Vagina (tissue), 2 donors: ENCODE measurements at regions not wholly inside any gene's neighbourhood (a gene's known extent, or its start where the extent isn't known, plus 50 kb on each side); places are given as distances from the start of the nearest gene placed in this dataset.

ENCODE experiments used
- POLR2A ChIP-seq, 2 donors: fragments of 450-650 bp; IDR thresholded peaks; one replicate each; pipeline ENCODE4 v1.6.1; 2017; ENCODE audit warnings: antibody characterized with exemption in 2 of 2, mild to moderate bottlenecking in 2 of 2, moderate library complexity in 2 of 2
- POLR2AphosphoS5 ChIP-seq, 2 donors: sonication (generic); formaldehyde crosslinking; IDR thresholded peaks; one replicate each; pipeline ENCODE4 v1.9.0; 2017; ENCODE audit warnings: antibody characterized with exemption in 2 of 2, mild to moderate bottlenecking in 2 of 2, low read depth in 1 of 2; ENCODE audit not compliant: insufficient read depth in 1 of 2
- TF ChIP-seq, protein P1 (sequence below), 3 experiments: fragments of 450-650 bp in 2 of 3; fragments of 200-600 bp in 1 of 3; sonication (generic) in 1 of 3; IDR thresholded peaks; one replicate each; pipeline ENCODE4 v1.5.1; 2017 to 2019; ENCODE audit warnings: antibody characterized with exemption in 3 of 3, mild to moderate bottlenecking in 2 of 3, moderate library complexity in 2 of 3

DNA sequence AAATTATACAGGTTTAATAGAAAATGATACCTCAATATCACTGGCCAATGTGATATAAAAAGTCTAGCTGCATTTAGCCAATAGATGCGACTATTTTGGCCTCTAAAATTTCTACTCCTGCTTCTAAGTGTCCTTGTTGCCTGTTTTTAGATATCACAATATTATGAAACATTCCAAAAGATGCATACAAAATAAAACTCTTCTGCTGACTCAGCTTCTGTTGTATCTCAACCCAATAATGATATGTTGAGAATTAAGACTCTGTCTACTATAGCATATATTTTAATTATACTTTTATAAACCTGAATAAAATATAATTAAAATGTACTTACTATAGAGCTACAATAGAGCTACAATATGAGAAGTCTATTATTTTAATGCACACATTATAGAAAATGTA, 661.0 kb upstream of the TEX47 start:
- TF ChIP-seq POLR2AphosphoS5 (IDR thresholded peaks at IDR 0.05; ENCODE audit: insufficient read depth in 1 of 2, low read depth in 1 of 2): no peak
- TF ChIP-seq, protein P1, sequence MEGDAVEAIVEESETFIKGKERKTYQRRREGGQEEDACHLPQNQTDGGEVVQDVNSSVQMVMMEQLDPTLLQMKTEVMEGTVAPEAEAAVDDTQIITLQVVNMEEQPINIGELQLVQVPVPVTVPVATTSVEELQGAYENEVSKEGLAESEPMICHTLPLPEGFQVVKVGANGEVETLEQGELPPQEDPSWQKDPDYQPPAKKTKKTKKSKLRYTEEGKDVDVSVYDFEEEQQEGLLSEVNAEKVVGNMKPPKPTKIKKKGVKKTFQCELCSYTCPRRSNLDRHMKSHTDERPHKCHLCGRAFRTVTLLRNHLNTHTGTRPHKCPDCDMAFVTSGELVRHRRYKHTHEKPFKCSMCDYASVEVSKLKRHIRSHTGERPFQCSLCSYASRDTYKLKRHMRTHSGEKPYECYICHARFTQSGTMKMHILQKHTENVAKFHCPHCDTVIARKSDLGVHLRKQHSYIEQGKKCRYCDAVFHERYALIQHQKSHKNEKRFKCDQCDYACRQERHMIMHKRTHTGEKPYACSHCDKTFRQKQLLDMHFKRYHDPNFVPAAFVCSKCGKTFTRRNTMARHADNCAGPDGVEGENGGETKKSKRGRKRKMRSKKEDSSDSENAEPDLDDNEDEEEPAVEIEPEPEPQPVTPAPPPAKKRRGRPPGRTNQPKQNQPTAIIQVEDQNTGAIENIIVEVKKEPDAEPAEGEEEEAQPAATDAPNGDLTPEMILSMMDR (IDR thresholded peaks at IDR 0.05): no peak
- no peak for TF ChIP-seq POLR2A (IDR thresholded peaks at IDR 0.05)
